Activated CD8-positive, alpha-beta memory T cell treated with anti-CD3 and anti-CD28 coated beads for 36 hours (primary cell): ENCODE measurements at regions not wholly inside any gene's neighbourhood (a gene's known extent, or its start where the extent isn't known, plus 50 kb on each side); places are given as distances from the start of the nearest gene placed in this dataset.

ENCODE experiments used
- CTCF ChIA-PET: fragments of 350-600 bp; sonication (Branson Sonifier 250); formaldehyde crosslinking; loops from one replicate; lab custom pipeline; 2021; ENCODE audit warnings: antibody characterized with exemption; lab: Charles Lee
- POLR2A ChIA-PET: fragments of 350-600 bp; sonication (Branson Sonifier 250); formaldehyde crosslinking; loops from one replicate; lab custom pipeline; 2021; ENCODE audit warnings: antibody characterized with exemption; lab: Charles Lee

DNA sequence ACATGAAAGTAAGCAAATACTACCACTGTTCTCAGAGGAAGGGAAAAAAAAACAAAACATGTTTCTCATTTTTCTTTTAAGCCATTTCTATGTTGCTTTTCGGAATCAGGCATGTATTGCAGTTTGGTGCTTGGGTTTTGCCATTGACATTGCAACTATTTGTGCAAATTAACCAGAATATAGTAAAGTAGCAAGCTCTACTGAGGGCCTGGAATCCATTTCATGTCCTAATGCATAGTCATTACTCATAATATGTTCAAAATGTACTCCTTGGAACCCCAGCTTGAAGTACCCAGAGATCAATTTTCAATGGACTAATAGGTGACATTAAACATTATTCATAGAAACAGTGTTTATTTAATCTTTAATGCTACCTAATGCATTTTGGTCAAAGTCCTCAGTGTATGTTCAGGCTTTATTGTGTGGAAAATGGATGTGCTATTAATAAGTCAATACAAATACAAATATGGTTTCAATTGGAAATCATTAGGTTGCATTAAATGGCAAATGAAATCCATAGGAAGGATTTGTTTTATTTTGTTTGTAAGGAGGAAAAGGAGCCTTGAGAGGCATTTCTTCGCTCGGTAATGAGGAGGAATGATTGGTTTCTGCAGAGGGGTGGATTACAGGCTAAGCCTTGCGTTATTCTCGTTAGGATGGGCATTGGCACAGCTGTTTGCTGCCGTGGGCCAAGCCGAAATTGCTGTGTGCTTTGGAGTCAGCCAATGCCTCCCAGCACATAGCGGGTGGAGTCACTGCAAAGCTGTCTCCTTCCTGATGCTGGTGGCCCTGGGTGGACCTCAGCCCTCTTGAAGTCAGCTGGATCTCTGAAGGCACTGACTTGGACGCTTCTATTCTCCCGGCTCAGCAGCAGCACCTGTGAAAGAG is 56.4 kb downstream of the MYCN start:
- CTCF ChIA-PET = no interaction called here

More for the DNA sequence above, 56.4 kb downstream of the MYCN start:
- POLR2A ChIA-PET = no interaction called here
